Upper lobe of left lung (tissue), 4 donors: ENCODE measurements at regions not wholly inside any gene's neighbourhood (a gene's known extent, or its start where the extent isn't known, plus 50 kb on each side); places are given as distances from the start of the nearest gene placed in this dataset.

ENCODE experiments used
- POLR2AphosphoS5 ChIP-seq, 2 donors: sonication (generic); formaldehyde crosslinking; IDR thresholded peaks; one replicate each; pipeline ENCODE4 v1.5.1; 2017; ENCODE audit warnings: antibody characterized with exemption in 2 of 2
- TF ChIP-seq, protein P1 (sequence below), 6 experiments: fragments of 450-650 bp in 4 of 6; fragments of 200-600 bp in 2 of 6; sonication (generic) in 2 of 6; IDR thresholded peaks; one replicate each; pipeline ENCODE4 v1.5.1; 2016 to 2019; ENCODE audit warnings: antibody characterized with exemption in 6 of 6

DNA sequence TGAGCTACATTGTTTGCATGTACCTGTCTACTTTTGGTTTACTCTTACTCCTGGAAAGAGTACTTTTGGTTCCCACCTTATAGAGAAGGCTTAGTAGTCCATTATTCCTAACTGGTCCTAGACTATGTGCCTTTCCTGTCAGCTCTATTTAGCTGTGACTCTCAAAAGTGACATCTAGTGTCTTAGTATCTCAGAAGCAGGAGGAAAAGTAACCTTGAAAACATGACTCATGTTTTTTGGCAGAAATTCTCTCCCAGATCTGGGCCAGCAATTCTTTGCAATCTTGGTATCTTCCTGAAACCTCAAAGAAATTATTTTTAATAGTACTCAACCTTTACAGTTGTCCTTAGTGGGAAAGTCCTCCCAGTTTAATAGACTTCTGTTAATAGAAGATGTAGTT lies 691.7 kb upstream of the SEMA6A start:
- TF ChIP-seq POLR2AphosphoS5 (IDR thresholded peaks at IDR 0.05): no peak
- TF ChIP-seq, protein P1, sequence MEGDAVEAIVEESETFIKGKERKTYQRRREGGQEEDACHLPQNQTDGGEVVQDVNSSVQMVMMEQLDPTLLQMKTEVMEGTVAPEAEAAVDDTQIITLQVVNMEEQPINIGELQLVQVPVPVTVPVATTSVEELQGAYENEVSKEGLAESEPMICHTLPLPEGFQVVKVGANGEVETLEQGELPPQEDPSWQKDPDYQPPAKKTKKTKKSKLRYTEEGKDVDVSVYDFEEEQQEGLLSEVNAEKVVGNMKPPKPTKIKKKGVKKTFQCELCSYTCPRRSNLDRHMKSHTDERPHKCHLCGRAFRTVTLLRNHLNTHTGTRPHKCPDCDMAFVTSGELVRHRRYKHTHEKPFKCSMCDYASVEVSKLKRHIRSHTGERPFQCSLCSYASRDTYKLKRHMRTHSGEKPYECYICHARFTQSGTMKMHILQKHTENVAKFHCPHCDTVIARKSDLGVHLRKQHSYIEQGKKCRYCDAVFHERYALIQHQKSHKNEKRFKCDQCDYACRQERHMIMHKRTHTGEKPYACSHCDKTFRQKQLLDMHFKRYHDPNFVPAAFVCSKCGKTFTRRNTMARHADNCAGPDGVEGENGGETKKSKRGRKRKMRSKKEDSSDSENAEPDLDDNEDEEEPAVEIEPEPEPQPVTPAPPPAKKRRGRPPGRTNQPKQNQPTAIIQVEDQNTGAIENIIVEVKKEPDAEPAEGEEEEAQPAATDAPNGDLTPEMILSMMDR (IDR thresholded peaks at IDR 0.05): no peak
